CD8-positive, alpha-beta memory T cell (primary cell): ENCODE measurements at regions not wholly inside any gene's neighbourhood (a gene's known extent, or its start where the extent isn't known, plus 50 kb on each side); places are given as distances from the start of the nearest gene placed in this dataset.

Experiments
- CTCF ChIA-PET: fragments of 350-600 bp; sonication (Branson Sonifier 250); formaldehyde crosslinking; loops from one replicate; lab custom pipeline; 2021; ENCODE audit warnings: antibody characterized with exemption; lab: Charles Lee
- POLR2A ChIA-PET: fragments of 350-600 bp; sonication (Branson Sonifier 250); formaldehyde crosslinking; loops from one replicate; lab custom pipeline; 2021; ENCODE audit warnings: antibody characterized with exemption; lab: Charles Lee
- DNase-seq, 5 donors: peaks; one replicate each; pipeline versions ENCODE4 v3.0.0 to v3.0.0-alpha.2; 2020 to 2022; ENCODE audit warnings: mixed read lengths in 1 of 5
- H3K27ac ChIP-seq: one replicate; pipeline ENCODE4 v1.7.0; 2013; ENCODE audit warnings: low read depth, mild to moderate bottlenecking, low read length, moderate library complexity
- H3K27me3 ChIP-seq: 2 replicates; pipeline ENCODE4 v1.7.0; 2013; ENCODE audit warnings: low read length, mild to moderate bottlenecking; ENCODE audit not compliant: insufficient read depth, poor library complexity, severe bottlenecking
- H3K36me3 ChIP-seq: 2 replicates; pipeline ENCODE4 v1.7.0; 2013; ENCODE audit warnings: mild to moderate bottlenecking, low read length, moderate library complexity; ENCODE audit not compliant: insufficient read depth
- H3K4me1 ChIP-seq: 2 replicates; pipeline ENCODE4 v1.7.0; 2013; ENCODE audit warnings: mild to moderate bottlenecking, low read length, moderate library complexity; ENCODE audit not compliant: insufficient read depth
- H3K4me3 ChIP-seq: 2 replicates; pipeline ENCODE4 v1.7.0; 2013; ENCODE audit warnings: mild to moderate bottlenecking, low read length
- H3K9me3 ChIP-seq: 2 replicates; pipeline ENCODE4 v1.7.0; 2013; ENCODE audit warnings: mild to moderate bottlenecking, low read length
- H3K27ac Mint-ChIP-seq, 8 donors: one replicate each; pipeline ENCODE4 v1.8.0; 2020 to 2021; ENCODE audit warnings: mixed read lengths in 8 of 8, mild to moderate bottlenecking in 6 of 8, inconsistent platforms in 3 of 8, moderate library complexity in 3 of 8
- H3K27me3 Mint-ChIP-seq, 2 donors: one replicate each; pipeline ENCODE4 v1.8.0; 2020 to 2021; ENCODE audit warnings: mixed read lengths in 2 of 2, mild to moderate bottlenecking in 1 of 2, moderate library complexity in 1 of 2
- H3K36me3 Mint-ChIP-seq, 3 donors: one replicate each; pipeline ENCODE4 v1.8.0; 2020 to 2021; ENCODE audit warnings: mixed read lengths in 3 of 3, inconsistent platforms in 1 of 3, mild to moderate bottlenecking in 1 of 3
- H3K4me1 Mint-ChIP-seq, 3 donors: one replicate each; pipeline ENCODE4 v1.8.0; 2020 to 2021; ENCODE audit warnings: mixed read lengths in 3 of 3, inconsistent platforms in 1 of 3, mild to moderate bottlenecking in 1 of 3
- H3K4me3 Mint-ChIP-seq, 7 donors: one replicate each; pipeline ENCODE4 v1.8.0; 2020 to 2021; ENCODE audit warnings: mixed read lengths in 7 of 7, mild to moderate bottlenecking in 6 of 7, moderate library complexity in 4 of 7, inconsistent platforms in 2 of 7
- H3K9me3 Mint-ChIP-seq, 5 donors: one replicate each; pipeline ENCODE4 v1.8.0; 2020 to 2022; ENCODE audit warnings: mixed read lengths in 5 of 5, mild to moderate bottlenecking in 3 of 5, moderate library complexity in 2 of 5, inconsistent platforms in 1 of 5

DNA sequence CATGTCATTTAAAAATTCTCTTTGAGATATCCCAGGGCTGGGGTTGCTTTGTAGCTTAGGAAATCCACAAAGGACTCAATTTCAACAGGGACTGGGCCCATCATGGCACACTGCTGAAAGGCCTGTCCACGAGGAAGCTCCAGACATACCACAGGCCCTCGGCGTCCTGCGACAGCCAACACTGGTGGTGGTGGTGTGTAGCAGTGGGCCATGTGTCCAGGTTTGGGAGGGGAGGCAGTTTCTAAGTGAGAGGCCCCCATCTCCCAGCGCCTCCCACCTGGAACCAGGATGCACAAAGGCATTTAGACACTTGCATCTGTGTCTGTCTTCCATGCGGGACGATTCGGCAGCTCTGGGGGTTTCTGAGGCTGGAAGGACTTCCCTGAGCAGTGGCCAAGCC is 65.2 kb upstream of the ZNF423 start:
- H3K4me1 Mint-ChIP-seq, result no peaks in the 10 kb centered on the region
- peaks cover 5 to 25% of the 10 kb centered on the region in 2 donors for H3K27me3 Mint-ChIP-seq
- no peaks in the 10 kb centered on the region for H3K9me3 ChIP-seq
- H3K4me3 Mint-ChIP-seq, result no peak overlapping the region
- no peaks in the 10 kb centered on the region for H3K36me3 Mint-ChIP-seq
- DNase-seq, result no peak
- no peak overlapping the region for H3K27ac Mint-ChIP-seq
- H3K4me1 ChIP-seq, result no peaks in the 10 kb centered on the region
- no peaks in the 10 kb centered on the region for H3K36me3 ChIP-seq
- no peak overlapping the region for H3K27ac ChIP-seq
- H3K4me3 ChIP-seq, result no peak overlapping the region
- no peaks in the 10 kb centered on the region for H3K9me3 Mint-ChIP-seq
- H3K27me3 ChIP-seq, result no peaks in the 10 kb centered on the region
- POLR2A ChIA-PET, result no interaction called here
- CTCF ChIA-PET, result interaction anchor here (1.7 kb wide), 1 partner anchor 513 kb away, joined by 6 read pairs; no protein-coding TSS in a partner anchor

DNA sequence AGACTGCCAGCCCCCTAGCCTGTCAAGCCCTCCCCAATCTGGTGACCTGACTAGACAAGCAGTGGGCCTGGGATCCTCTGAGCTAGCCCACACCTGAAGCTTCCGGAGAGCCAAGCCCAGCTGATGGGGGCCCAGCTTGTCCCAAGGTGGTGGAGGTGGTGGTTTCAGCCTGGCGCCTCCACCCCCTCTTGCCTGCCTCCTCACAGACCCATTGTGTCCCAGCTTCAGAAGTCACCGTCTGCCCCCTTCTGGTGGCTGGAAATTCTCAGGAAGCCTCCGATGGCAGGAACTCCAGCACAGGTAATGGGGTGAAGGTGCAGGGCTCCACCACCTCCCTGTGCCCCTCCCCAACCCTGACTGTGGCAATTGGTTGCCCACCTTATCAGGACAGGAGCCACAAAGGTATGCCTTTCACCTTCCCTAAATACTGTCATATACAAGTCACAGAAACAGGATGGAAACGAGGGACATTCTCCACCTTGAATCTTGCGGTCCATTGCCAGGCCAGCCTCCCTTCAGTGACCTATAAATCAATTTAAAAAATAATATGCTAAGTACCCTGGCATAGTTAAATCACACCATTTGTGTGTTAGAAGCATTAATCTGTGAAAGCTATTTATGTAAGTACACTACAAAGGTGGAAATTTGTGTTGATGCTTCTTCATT is 66.0 kb upstream of the ZNF423 start:
- no peaks in the 10 kb centered on the region for H3K36me3 Mint-ChIP-seq
- CTCF ChIA-PET, result interaction anchor here (1.7 kb wide), 1 partner anchor 514 kb away, joined by 6 read pairs; no protein-coding TSS in a partner anchor

DNA sequence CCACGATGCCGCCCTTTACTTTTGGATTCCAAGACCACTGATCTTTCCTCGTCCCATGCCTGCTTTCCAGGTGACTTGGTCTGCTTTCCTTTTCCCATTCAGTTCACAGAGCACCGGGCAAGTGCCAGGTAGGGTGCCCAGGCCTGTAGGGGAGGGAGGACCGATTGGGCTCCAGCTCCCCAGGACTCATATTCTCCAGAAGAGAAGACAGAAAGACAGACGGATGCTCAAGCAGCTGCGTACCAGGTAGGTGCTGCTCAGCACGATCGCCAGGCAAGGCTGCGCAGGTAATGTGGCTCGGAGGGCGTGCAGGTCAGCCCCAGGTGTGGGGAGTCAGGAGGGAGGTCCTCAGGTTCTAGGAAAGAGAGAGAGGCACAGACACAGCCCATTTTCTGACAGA is 67.5 kb upstream of the ZNF423 start:
- Mint-ChIP-seq H3K36me3 (no peaks in the 10 kb centered on the region), H3K27me3 (peaks cover 5 to 30% of the 10 kb centered on the region in 2 donors), H3K9me3 (no peaks in the 10 kb centered on the region), H3K27ac (no peak overlapping the region), H3K4me1 (no peaks in the 10 kb centered on the region), H3K4me3 (no peak overlapping the region)
- ChIA-PET CTCF (no interaction called here), POLR2A (no interaction called here)
- Histone ChIP-seq H3K27ac (no peak overlapping the region), H3K4me1 (no peaks in the 10 kb centered on the region), H3K9me3 (no peaks in the 10 kb centered on the region), H3K27me3 (no peaks in the 10 kb centered on the region), H3K36me3 (no peaks in the 10 kb centered on the region), H3K4me3 (no peak overlapping the region)
- DNase-seq, result no peak

More for the DNA sequence above, 66.0 kb upstream of the ZNF423 start:
- H3K9me3 ChIP-seq, result no peaks in the 10 kb centered on the region
- peak in 1 of 5 donors; percentile 8 for DNase-seq
- H3K4me1 Mint-ChIP-seq, result no peaks in the 10 kb centered on the region
- no peak overlapping the region for H3K4me3 Mint-ChIP-seq
- no peaks in the 10 kb centered on the region for H3K4me1 ChIP-seq
- H3K4me3 ChIP-seq, result no peak overlapping the region
- no peaks in the 10 kb centered on the region for H3K9me3 Mint-ChIP-seq
- H3K27me3 ChIP-seq, result no peaks in the 10 kb centered on the region
- H3K27ac ChIP-seq, result no peak overlapping the region
- no peak overlapping the region for H3K27ac Mint-ChIP-seq
- H3K36me3 ChIP-seq, result no peaks in the 10 kb centered on the region
- H3K27me3 Mint-ChIP-seq, result peaks cover 5 to 28% of the 10 kb centered on the region in 2 donors
- POLR2A ChIA-PET, result no interaction called here

DNA sequence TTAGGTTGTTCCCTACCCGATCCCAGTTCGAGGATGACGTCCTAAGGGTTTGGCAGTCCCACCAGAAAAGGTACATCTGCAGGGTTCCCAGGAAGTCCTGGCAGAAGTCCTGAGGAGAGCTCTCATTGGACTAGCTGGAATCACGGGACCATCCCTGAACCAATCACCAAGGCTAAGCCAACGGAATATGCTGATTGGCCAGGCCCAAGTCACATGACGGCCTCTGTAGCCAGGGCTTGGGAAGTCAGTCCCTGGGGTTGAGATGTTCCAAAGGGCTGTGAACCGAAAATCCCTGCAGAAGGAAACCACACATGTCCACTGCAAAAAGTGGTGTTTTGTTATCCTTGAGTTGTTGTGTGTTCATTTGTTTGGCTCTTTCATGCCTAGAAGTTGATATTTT is 68.2 kb upstream of the ZNF423 start:
- CTCF ChIA-PET, result no interaction called here
- Mint-ChIP-seq H3K9me3 (no peaks in the 10 kb centered on the region), H3K4me3 (no peak overlapping the region), H3K36me3 (no peaks in the 10 kb centered on the region), H3K27ac (no peak overlapping the region), H3K27me3 (peaks cover 5 to 34% of the 10 kb centered on the region in 2 donors), H3K4me1 (no peaks in the 10 kb centered on the region)
- H3K27ac ChIP-seq, result no peak overlapping the region
- no peaks in the 10 kb centered on the region for H3K27me3 ChIP-seq
- no peak overlapping the region for H3K4me3 ChIP-seq
- DNase-seq, result no peak
- no peaks in the 10 kb centered on the region for H3K36me3 ChIP-seq
- H3K9me3 ChIP-seq, result no peaks in the 10 kb centered on the region
- POLR2A ChIA-PET, result no interaction called here
- H3K4me1 ChIP-seq, result no peaks in the 10 kb centered on the region

- Histone ChIP-seq H3K9me3 (no peaks in the 10 kb centered on the region), H3K4me3 (no peak overlapping the region), H3K27me3 (no peaks in the 10 kb centered on the region), H3K4me1 (no peaks in the 10 kb centered on the region), H3K27ac (no peak overlapping the region), H3K36me3 (no peaks in the 10 kb centered on the region)
- Mint-ChIP-seq H3K27me3 (peaks cover 13 to 41% of the 10 kb centered on the region in 2 donors), H3K9me3 (no peaks in the 10 kb centered on the region), H3K27ac (no peak overlapping the region), H3K36me3 (no peaks in the 10 kb centered on the region), H3K4me3 (no peak overlapping the region), H3K4me1 (no peaks in the 10 kb centered on the region)
- POLR2A ChIA-PET, result no interaction called here
- CTCF ChIA-PET, result no interaction called here
- no peak for DNase-seq
Observed at GRCh38 chr16:49926941-49927340, 71.0 kb upstream of the ZNF423 start.

DNA sequence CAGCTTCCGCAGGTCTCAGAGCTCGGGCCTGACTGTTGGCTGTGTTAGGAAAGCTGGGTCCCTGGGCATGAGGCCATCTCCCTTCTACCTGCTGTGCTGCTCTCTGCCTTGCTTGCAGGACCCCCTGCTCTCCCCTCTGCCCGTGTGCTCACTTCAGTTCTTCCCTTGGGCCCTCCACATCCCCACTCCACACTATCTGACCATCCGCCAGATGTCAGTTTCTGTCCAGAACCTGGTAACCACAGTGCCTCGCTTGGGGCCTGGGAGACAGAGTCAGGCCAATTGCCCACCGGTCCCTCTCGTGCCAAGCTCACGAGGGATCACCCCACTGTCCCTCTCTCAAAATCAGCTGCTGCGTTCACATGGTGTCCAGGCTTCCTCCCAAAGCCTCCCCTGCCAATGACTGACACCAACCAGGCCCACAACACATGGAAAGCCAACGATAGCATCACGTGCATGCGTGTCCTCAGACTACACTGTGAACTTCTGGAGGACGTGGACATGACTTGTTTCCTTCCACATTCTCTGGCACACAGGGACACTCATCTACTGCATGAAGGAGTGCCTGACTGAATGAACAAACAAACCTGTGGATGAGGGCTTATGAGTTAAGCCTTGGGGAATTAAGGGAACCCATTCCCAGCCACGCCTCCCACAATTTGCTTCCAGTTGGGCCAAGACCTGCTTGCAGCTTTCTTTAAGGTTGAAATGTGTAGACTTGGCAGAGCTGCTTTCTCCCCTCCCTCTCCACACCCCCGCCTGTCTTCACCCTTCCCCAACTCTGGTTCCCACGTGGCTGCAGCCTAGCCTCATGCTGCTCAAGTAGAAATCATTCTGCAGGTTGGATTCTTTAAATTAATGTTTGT is 72.5 kb upstream of the ZNF423 start:
- ChIA-PET CTCF (no interaction called here), POLR2A (no interaction called here)
- Histone ChIP-seq H3K4me3 (no peak overlapping the region), H3K36me3 (no peaks in the 10 kb centered on the region), H3K27ac (no peak overlapping the region), H3K9me3 (no peaks in the 10 kb centered on the region), H3K27me3 (no peaks in the 10 kb centered on the region), H3K4me1 (no peaks in the 10 kb centered on the region)
- Mint-ChIP-seq H3K4me1 (no peaks in the 10 kb centered on the region), H3K27ac (no peak overlapping the region), H3K27me3 (peaks cover 14 to 37% of the 10 kb centered on the region in 2 donors), H3K9me3 (no peaks in the 10 kb centered on the region), H3K4me3 (no peak overlapping the region), H3K36me3 (no peaks in the 10 kb centered on the region)
- no peak for DNase-seq

DNA sequence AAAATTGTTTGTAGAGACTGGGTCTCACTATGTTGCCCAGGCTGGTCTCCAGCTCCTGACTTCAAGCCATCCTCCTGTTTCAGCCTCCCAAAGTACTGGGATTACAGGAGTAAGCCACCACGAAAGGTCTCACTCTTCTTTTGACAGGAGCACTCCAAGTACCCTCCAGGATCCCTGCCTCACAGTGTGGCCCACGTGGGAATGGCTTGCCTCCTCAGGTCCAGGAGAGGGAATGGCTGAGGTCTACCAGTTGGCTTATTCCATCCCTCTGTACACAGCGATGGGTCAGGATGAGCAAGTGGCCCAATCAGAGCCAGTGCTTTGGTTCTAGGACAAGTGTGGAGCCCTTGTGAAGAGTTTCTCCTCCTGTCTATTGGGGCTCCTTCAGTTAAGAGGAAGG is 73.7 kb upstream of the ZNF423 start:
- Mint-ChIP-seq H3K27ac (no peak overlapping the region), H3K36me3 (no peaks in the 10 kb centered on the region), H3K4me3 (no peak overlapping the region), H3K4me1 (no peaks in the 10 kb centered on the region), H3K27me3 (peaks cover 18 to 32% of the 10 kb centered on the region in 2 donors), H3K9me3 (no peaks in the 10 kb centered on the region)
- no peaks in the 10 kb centered on the region for H3K9me3 ChIP-seq
- CTCF ChIA-PET, result no interaction called here
- no peaks in the 10 kb centered on the region for H3K36me3 ChIP-seq
- H3K4me3 ChIP-seq, result no peak overlapping the region
- DNase-seq, result no peak
- H3K27ac ChIP-seq, result no peak overlapping the region
- no peaks in the 10 kb centered on the region for H3K27me3 ChIP-seq
- no peaks in the 10 kb centered on the region for H3K4me1 ChIP-seq
- POLR2A ChIA-PET, result no interaction called here

DNA sequence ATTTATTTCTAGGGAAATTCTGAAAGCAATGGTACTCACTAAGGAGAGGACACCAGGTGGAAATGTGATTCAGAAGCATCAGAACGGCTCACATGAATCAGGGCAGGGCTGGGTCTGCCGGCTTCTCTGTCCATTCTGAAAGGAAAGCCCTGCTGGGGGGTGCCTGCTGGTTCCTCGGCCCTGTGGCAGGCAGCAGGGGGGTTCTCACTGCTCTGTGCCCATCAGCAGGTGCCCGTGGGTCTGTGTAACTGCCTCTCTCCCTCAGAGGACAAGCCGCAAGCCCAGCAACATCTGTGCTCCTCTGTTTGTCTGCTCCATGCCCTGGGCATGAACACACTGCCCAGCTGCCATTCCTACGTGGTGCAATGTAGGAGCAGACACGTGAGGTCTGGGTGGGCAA is 74.9 kb upstream of the ZNF423 start:
- no peak for DNase-seq
- H3K36me3 Mint-ChIP-seq, result no peaks in the 10 kb centered on the region
- H3K9me3 ChIP-seq, result no peaks in the 10 kb centered on the region
- no peaks in the 10 kb centered on the region for H3K9me3 Mint-ChIP-seq
- H3K4me1 Mint-ChIP-seq, result no peaks in the 10 kb centered on the region
- no peaks in the 10 kb centered on the region for H3K27me3 ChIP-seq
- no peak overlapping the region for H3K27ac ChIP-seq
- peaks cover 16 to 24% of the 10 kb centered on the region in 2 donors for H3K27me3 Mint-ChIP-seq
- no peak overlapping the region for H3K27ac Mint-ChIP-seq
- H3K4me1 ChIP-seq, result no peaks in the 10 kb centered on the region
- POLR2A ChIA-PET, result no interaction called here
- CTCF ChIA-PET, result no interaction called here
- no peaks in the 10 kb centered on the region for H3K36me3 ChIP-seq
- no peak overlapping the region for H3K4me3 Mint-ChIP-seq
- no peak overlapping the region for H3K4me3 ChIP-seq
